Peyer's patch (tissue), 4 donors: ENCODE measurements at regions not wholly inside any gene's neighbourhood (a gene's known extent, or its start where the extent isn't known, plus 50 kb on each side); places are given as distances from the start of the nearest gene placed in this dataset.

Experiments
- DNase-seq, 3 donors: peaks; one replicate each; pipeline ENCODE4 v3.0.0-alpha.2; 2017 to 2019
- H3K27ac ChIP-seq, 4 donors: fragments of 200-600 bp; sonication (generic); one replicate each; pipeline ENCODE4 v1.5.1; 2016 to 2019
- H3K27me3 ChIP-seq, 2 donors: fragments of 200-600 bp; sonication (generic); one replicate each; pipeline ENCODE4 v1.5.1; 2019
- H3K36me3 ChIP-seq, 3 donors: fragments of 200-600 bp; sonication (generic); one replicate each; pipeline ENCODE4 v1.5.1; 2016 to 2019
- H3K4me1 ChIP-seq, 4 donors: fragments of 200-600 bp; sonication (generic); one replicate each; pipeline ENCODE4 v1.5.1; 2016 to 2019
- H3K4me3 ChIP-seq, 4 donors: fragments of 200-600 bp; sonication (generic); 1 replicate in 3 of 4; 2 replicates in 1 of 4; pipeline ENCODE4 v1.5.1; 2016 to 2019; ENCODE audit warnings: mild to moderate bottlenecking in 1 of 4
- H3K9me3 ChIP-seq, 4 donors: fragments of 200-600 bp; sonication (generic); one replicate each; pipeline ENCODE4 v1.5.1; 2016 to 2019; ENCODE audit warnings: mild to moderate bottlenecking in 1 of 4
- POLR2A ChIP-seq, 2 donors: fragments of 450-650 bp; IDR thresholded peaks; one replicate each; pipeline ENCODE4 v1.5.1; 2017; ENCODE audit warnings: antibody characterized with exemption in 2 of 2, mild to moderate bottlenecking in 2 of 2, moderate library complexity in 2 of 2
- TF ChIP-seq, protein P1 (sequence below), 6 experiments: fragments of 450-650 bp in 4 of 6; fragments of 200-600 bp in 2 of 6; sonication (generic) in 1 of 6; IDR thresholded peaks; one replicate each; pipeline ENCODE4 v1.5.1; 2017 to 2019; ENCODE audit warnings: antibody characterized with exemption in 6 of 6, mild to moderate bottlenecking in 3 of 6, moderate library complexity in 1 of 6

DNA sequence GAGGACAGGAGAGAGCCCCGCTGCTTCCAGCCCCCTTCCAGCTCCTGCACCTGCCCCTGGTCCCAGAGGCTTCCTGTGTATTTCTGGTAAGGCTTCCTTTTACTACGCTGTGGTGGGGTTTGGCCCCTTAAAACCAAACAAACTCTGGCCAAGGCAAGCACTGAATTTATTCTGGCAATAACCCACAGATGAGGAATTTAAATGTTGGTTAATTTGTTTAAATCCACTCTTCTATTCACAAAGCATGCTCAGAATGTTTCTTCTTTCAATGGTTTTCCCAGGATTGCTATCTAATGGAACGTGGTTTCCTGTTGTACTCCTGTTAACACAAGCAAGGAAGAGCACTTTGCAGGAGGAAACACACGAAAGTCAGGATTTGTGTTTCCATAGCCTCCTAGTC lies 236.5 kb upstream of the FOXQ1 start:
- TF ChIP-seq, protein P1, sequence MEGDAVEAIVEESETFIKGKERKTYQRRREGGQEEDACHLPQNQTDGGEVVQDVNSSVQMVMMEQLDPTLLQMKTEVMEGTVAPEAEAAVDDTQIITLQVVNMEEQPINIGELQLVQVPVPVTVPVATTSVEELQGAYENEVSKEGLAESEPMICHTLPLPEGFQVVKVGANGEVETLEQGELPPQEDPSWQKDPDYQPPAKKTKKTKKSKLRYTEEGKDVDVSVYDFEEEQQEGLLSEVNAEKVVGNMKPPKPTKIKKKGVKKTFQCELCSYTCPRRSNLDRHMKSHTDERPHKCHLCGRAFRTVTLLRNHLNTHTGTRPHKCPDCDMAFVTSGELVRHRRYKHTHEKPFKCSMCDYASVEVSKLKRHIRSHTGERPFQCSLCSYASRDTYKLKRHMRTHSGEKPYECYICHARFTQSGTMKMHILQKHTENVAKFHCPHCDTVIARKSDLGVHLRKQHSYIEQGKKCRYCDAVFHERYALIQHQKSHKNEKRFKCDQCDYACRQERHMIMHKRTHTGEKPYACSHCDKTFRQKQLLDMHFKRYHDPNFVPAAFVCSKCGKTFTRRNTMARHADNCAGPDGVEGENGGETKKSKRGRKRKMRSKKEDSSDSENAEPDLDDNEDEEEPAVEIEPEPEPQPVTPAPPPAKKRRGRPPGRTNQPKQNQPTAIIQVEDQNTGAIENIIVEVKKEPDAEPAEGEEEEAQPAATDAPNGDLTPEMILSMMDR (IDR thresholded peaks at IDR 0.05) = no peak
- TF ChIP-seq POLR2A (IDR thresholded peaks at IDR 0.05) = no peak
- H3K4me3 ChIP-seq = no peak overlapping the region
- H3K4me1 ChIP-seq = no peaks in the 10 kb centered on the region
- no peaks in the 10 kb centered on the region for H3K9me3 ChIP-seq
- no peaks in the 10 kb centered on the region for H3K36me3 ChIP-seq
- H3K27ac ChIP-seq = no peak overlapping the region
- no peaks in the 10 kb centered on the region for H3K27me3 ChIP-seq
- DNase-seq = no peak

DNA sequence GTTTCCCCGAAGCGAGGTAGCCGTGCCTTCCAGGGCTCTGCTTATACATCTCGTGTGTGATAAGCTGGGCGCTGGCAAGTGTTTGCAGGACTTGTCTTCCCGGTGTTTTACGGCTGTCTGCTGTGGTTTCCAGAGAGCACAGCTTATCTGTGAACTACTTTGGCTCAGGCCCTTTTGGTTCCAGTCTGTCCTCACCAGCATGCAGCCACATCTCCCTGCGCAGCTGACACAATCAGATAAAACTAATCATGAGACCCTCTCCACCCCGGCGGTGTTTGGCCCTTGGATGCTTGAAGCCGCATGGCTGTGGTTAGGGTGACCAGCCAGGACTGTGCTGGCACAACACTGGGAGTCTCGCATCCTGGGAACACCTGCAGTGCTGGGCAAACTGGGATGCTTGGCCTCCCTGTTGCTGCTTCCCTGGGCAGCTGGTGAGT lies 241.8 kb upstream of the FOXQ1 start:
- no peak for TF ChIP-seq POLR2A (IDR thresholded peaks at IDR 0.05)
- TF ChIP-seq, protein P1 (IDR thresholded peaks at IDR 0.05) = no peak
- H3K4me1 ChIP-seq = no peaks in the 10 kb centered on the region
- no peaks in the 10 kb centered on the region for H3K9me3 ChIP-seq
- no peak overlapping the region for H3K4me3 ChIP-seq
- no peak overlapping the region for H3K27ac ChIP-seq
- no peak for DNase-seq
- no peaks in the 10 kb centered on the region for H3K27me3 ChIP-seq
- H3K36me3 ChIP-seq = no peaks in the 10 kb centered on the region

DNA sequence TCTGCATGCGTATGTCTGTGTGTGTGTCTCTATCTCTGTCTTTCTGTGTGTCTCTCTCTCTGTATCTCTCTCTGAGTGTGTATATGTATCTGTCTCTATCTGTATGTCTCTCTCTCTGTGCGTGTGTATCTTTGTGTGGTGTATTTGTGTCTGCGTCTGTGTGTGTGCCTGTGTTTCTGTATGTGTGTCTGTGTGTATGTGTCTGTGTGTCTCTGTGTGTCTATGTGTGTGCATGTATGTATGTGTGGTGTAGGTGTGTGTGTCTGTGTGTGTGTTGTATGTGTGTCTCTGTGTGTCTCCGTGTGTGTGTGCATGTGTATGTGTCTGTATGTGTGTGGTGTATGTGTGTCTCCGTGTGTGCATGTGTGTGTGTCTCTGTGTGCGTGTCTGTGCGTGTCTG lies 243.0 kb upstream of the FOXQ1 start:
- no peak for DNase-seq
- Histone ChIP-seq H3K27ac (no peak overlapping the region), H3K27me3 (no peaks in the 10 kb centered on the region), H3K4me3 (no peak overlapping the region), H3K36me3 (no peaks in the 10 kb centered on the region), H3K4me1 (no peaks in the 10 kb centered on the region), H3K9me3 (no peaks in the 10 kb centered on the region)
- no peak for TF ChIP-seq POLR2A (IDR thresholded peaks at IDR 0.05)
- TF ChIP-seq, protein P1 (IDR thresholded peaks at IDR 0.05) = no peak

DNA sequence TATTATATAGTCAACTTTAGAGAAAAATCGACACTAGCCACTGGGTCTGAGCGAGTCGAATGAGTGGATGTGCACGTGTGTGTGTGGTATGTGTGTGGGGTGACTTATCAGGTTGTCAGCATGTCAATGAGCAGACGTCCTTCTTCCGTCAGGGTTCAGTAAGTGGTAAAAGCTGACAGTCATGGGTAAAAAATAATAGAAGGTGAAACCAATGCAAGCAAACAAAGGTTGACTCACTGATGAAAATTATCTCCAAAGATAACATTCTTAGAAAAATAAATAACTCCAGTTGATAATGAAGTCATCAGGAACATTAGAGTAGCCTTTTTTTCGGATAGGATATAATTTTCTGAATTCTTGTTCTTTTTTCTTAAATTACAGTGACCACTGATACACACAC lies 243.8 kb upstream of the FOXQ1 start:
- Histone ChIP-seq H3K27me3 (no peaks in the 10 kb centered on the region), H3K4me3 (no peak overlapping the region), H3K4me1 (no peaks in the 10 kb centered on the region), H3K27ac (no peak overlapping the region), H3K9me3 (no peaks in the 10 kb centered on the region), H3K36me3 (no peaks in the 10 kb centered on the region)
- DNase-seq = no peak
- TF ChIP-seq, protein P1 (IDR thresholded peaks at IDR 0.05) = no peak
- no peak for TF ChIP-seq POLR2A (IDR thresholded peaks at IDR 0.05)

DNA sequence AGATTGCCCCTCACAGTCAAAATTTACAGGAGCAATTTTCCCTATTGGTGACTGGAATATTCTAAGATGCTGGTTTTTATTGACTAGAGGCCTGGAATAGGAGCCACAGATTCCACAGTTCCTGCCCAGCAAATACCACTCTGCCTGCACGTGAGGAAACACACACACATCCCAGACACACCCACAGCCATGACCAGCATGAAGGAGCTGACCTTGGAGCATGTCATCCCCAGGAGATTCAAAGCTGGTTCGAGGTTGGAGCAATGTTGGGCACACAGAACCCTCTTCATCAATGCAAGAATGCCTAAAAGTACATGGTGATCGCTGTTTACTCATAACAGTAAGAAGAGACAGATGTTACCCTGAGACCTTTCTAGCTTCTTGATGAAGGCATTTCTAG lies 244.6 kb upstream of the FOXQ1 start:
- TF ChIP-seq, protein P1 (IDR thresholded peaks at IDR 0.05) = no peak
- H3K4me1 ChIP-seq = no peaks in the 10 kb centered on the region
- H3K27ac ChIP-seq = no peak overlapping the region
- no peaks in the 10 kb centered on the region for H3K9me3 ChIP-seq
- H3K27me3 ChIP-seq = no peaks in the 10 kb centered on the region
- no peak for DNase-seq
- H3K4me3 ChIP-seq = no peak overlapping the region
- no peaks in the 10 kb centered on the region for H3K36me3 ChIP-seq

DNA sequence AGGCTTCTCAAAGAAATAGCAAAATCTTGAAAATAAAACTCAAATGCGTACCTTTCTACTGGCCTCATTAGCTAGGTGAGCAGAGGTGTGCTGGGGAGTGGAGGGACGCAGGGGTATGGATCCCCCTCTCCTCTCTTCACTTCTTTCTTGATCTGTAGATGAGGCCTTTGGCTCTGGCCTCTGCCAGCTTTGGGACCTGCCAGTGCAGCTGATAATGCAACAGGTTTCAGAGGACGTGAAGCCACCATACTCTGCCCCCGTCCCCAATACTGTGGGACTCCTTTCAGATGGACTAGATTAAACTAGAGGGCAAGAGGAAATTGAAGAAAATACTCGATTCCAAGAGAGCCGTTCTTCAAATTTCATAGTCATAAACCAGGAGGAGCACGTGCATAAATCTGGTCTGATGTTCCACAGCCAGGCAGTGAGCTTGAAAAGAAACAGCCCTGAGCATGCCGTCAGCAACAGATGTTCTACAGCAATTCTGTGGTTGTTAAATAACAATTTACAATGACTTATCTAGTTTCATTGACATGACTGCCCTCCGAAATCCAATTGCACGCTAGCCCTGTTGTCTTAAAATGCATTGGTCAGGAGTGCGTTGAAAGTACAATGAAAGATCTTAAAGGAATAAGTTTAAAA lies 245.3 kb upstream of the FOXQ1 start:
- Histone ChIP-seq H3K36me3 (no peaks in the 10 kb centered on the region), H3K27ac (no peak overlapping the region), H3K9me3 (no peaks in the 10 kb centered on the region), H3K4me1 (no peaks in the 10 kb centered on the region), H3K4me3 (no peak overlapping the region), H3K27me3 (no peaks in the 10 kb centered on the region)
- no peak for TF ChIP-seq POLR2A (IDR thresholded peaks at IDR 0.05)
- TF ChIP-seq, protein P1 (IDR thresholded peaks at IDR 0.05) = no peak
- DNase-seq = no peak
